ENCODE measurements at regions not wholly inside any gene's neighbourhood (a gene's known extent, or its start where the extent isn't known, plus 50 kb on each side); places are given as distances from the start of the nearest gene placed in this dataset.

- no peak overlapping the region for H3K27ac ChIP-seq
- ATAC-seq: no peak
- H3K36me3 ChIP-seq: no peaks in the 10 kb centered on the region
- H3K9me3 ChIP-seq: no peaks in the 10 kb centered on the region
- intact Hi-C loops (cut with DNase I): no loop called here
- TF ChIP-seq, protein P1, sequence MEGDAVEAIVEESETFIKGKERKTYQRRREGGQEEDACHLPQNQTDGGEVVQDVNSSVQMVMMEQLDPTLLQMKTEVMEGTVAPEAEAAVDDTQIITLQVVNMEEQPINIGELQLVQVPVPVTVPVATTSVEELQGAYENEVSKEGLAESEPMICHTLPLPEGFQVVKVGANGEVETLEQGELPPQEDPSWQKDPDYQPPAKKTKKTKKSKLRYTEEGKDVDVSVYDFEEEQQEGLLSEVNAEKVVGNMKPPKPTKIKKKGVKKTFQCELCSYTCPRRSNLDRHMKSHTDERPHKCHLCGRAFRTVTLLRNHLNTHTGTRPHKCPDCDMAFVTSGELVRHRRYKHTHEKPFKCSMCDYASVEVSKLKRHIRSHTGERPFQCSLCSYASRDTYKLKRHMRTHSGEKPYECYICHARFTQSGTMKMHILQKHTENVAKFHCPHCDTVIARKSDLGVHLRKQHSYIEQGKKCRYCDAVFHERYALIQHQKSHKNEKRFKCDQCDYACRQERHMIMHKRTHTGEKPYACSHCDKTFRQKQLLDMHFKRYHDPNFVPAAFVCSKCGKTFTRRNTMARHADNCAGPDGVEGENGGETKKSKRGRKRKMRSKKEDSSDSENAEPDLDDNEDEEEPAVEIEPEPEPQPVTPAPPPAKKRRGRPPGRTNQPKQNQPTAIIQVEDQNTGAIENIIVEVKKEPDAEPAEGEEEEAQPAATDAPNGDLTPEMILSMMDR (IDR thresholded peaks at IDR 0.05): no peak
- no peak for DNase-seq
- H3K27me3 ChIP-seq: no peaks in the 10 kb centered on the region
- no peaks in the 10 kb centered on the region for H3K4me1 ChIP-seq
- H3K4me3 ChIP-seq: no peak overlapping the region
These were observed 224.2 kb downstream of the CBLN1 start for GRCh38 chr16:49057391-49057790.

DNA sequence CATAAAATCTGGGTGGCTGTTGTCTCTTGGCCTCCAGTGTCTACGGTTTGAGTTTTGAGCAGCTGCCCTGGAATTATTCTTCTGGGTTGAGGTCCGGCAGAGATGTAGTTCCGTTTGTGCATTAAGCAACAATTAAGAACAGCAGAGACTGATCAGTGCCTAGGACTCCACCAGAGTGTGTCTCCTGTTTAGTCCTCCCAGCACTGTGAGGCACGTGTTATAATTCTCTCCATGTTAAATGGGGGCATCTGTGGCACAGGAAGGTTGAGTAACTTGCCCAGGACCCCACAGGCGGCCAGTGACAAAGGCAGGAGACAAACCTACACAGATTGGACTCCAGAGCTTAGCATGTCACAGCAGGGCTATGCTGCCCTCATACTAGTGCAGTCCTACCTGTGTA, 225.1 kb downstream of the CBLN1 start:
- ATAC-seq (no peak), DNase-seq (no peak)
- Histone ChIP-seq H3K27me3 (no peaks in the 10 kb centered on the region), H3K4me3 (no peak overlapping the region), H3K9me3 (no peaks in the 10 kb centered on the region), H3K4me1 (no peaks in the 10 kb centered on the region), H3K27ac (no peak overlapping the region), H3K36me3 (no peaks in the 10 kb centered on the region)
- intact Hi-C loops (cut with DNase I): no loop called here
- TF ChIP-seq, protein P1 (IDR thresholded peaks at IDR 0.05): no peak

DNA sequence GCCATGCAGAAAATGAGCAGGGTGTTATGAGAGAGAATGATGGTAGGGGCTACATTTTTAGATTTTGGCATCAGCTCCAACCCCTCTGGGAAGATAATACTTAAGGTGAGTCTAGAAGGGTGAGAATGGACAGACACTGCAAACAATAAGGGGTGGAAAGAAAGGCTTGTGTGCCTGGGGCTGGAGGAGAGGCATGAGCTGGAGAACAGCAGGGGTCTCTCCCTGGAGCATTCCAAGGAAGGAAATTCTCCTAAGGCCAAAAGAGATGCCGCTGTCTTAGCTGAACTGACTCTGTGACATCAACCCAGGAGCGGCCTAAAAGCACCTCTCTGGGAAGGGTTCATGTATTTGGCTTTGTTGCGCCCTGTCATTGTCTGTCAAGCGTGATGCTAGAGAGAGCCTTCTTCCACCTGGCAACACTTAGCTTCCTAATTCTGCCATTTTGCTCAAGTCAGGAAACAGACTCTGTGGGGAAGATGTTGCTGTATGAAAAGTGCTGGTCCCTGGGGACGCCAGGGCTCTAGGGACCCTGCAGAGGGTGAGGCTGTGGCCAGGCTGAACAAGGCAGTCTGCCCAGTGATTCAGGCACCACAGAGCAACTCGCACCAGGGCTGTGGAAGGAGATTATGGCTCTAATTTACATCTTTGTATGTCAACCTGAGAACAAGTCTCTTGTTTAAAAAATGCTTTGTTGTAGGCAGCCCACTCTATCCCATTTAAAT, 225.7 kb downstream of the CBLN1 start:
- H3K4me3 ChIP-seq: no peak overlapping the region
- no peaks in the 10 kb centered on the region for H3K4me1 ChIP-seq
- TF ChIP-seq, protein P1 (IDR thresholded peaks at IDR 0.05): no peak
- H3K9me3 ChIP-seq: no peaks in the 10 kb centered on the region
- no peak for ATAC-seq
- H3K27ac ChIP-seq: no peak overlapping the region
- no peaks in the 10 kb centered on the region for H3K36me3 ChIP-seq
- intact Hi-C loops (cut with DNase I): no loop called here
- no peaks in the 10 kb centered on the region for H3K27me3 ChIP-seq
- DNase-seq: no peak

DNA sequence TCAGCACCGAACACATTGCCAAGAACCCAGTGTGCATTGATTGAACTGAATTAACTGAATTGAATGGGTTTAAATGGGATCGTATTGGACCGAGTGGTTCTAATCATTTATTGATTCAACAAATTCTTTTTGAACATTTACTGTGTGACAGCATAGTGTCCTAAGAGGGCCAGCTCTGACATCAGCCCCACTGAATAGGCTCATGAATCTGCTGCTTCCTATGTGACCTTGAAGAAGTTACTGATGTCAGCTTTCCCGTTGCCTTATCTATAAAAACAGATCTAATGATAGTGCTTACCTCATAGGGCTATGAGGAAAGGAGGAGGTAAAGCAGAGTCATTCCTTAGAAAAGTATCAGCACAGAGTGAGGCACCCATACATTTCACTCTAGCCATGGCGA, 226.3 kb downstream of the CBLN1 start:
- intact Hi-C loops (cut with DNase I): no loop called here
- Histone ChIP-seq H3K9me3 (no peaks in the 10 kb centered on the region), H3K27me3 (no peaks in the 10 kb centered on the region), H3K4me1 (no peaks in the 10 kb centered on the region), H3K36me3 (no peaks in the 10 kb centered on the region), H3K4me3 (no peak overlapping the region), H3K27ac (no peak overlapping the region)
- ATAC-seq (no peak), DNase-seq (no peak)
- TF ChIP-seq, protein P1 (IDR thresholded peaks at IDR 0.05): no peak

DNA sequence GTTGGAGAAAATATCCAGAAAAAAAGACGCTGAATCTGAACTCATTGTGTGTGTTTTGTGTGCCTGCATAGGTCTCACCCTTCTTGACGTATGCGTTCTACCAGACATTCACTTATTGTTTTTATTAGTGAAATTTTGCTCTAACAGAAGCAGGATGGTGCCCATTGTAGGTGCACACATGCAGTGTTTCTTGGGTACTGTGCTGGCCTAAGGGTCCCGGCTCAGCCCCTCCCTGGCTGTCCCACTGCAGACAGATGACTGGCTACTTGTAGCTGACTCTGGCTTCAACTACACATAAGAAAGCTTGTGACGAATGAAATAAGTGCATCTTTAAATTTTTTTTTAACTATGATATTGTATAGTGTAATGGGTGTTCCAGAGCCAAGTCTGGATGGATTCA, 227.0 kb downstream of the CBLN1 start:
- no peak for ATAC-seq
- TF ChIP-seq, protein P1 (IDR thresholded peaks at IDR 0.05): no peak
- Histone ChIP-seq H3K27ac (no peak overlapping the region), H3K4me1 (no peaks in the 10 kb centered on the region), H3K27me3 (no peaks in the 10 kb centered on the region), H3K4me3 (no peak overlapping the region), H3K36me3 (no peaks in the 10 kb centered on the region), H3K9me3 (no peaks in the 10 kb centered on the region)
- DNase-seq: no peak
- intact Hi-C loops (cut with DNase I): no loop called here

DNA sequence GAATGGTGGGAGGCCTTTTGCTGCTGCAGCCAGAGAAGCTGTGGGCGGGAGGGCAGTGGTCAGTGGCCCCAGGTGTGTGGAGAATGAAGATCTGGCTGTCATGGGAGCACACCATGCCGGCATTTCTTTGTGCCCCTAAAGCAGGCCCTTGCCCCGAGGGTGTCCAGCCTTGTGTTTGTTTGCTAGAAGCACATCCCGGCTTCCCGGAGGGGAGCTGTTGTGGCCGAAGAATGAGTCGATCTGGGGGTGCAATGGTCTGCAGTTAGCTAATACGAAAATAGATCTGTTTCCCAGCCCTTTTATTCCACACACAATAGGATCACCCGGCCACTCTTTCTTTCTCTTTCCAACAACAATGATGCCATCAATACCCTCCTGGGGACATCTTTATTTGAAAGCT, 228.8 kb downstream of the CBLN1 start:
- Histone ChIP-seq H3K27ac (no peak overlapping the region), H3K9me3 (no peaks in the 10 kb centered on the region), H3K4me3 (no peak overlapping the region), H3K4me1 (no peaks in the 10 kb centered on the region), H3K27me3 (no peaks in the 10 kb centered on the region), H3K36me3 (no peaks in the 10 kb centered on the region)
- intact Hi-C loops (cut with DNase I): no loop called here
- DNase-seq (no peak), ATAC-seq (no peak)
- TF ChIP-seq, protein P1 (IDR thresholded peaks at IDR 0.05): no peak

Data from upper lobe of right lung (tissue), 1 donor.